ENCODE measurements at regions not wholly inside any gene's neighbourhood (a gene's known extent, or its start where the extent isn't known, plus 50 kb on each side); places are given as distances from the start of the nearest gene placed in this dataset.

GRCh38 chr10:78765726-78766335 lies 302.9 kb upstream of the ZMIZ1 start:
- ATAC-seq (no peak), DNase-seq (no peak)
- intact Hi-C loops (cut with micrococcal nuclease), result no loop called here
- H3K9me3 ChIP-seq (ENCODE audit: low read length), result no peaks in the 10 kb centered on the region
- H3K36me3 ChIP-seq (ENCODE audit: low read depth, low read length), result no peaks in the 10 kb centered on the region
- H3K79me2 ChIP-seq (ENCODE audit: low read length), result no peaks in the 10 kb centered on the region
- POLR2A ChIA-PET (ENCODE audit: unreplicated experiment), result no interaction called here
- CTCF ChIA-PET, result interaction anchor here (1.0 kb wide), 1 partner anchor 208 kb away, joined by 10 read pairs; no protein-coding TSS in a partner anchor
- no peak overlapping the region for H3K4me3 ChIP-seq (ENCODE audit: low read length)
- TF ChIP-seq EZH2phosphoT487 (IDR thresholded peaks at IDR 0.05; ENCODE audit: borderline replicate concordance, low read length) (no peak), CTCF (conservative IDR thresholded peaks at IDR 0.05; ENCODE audit: low read depth, low read length) (no peak), EZH2 (IDR thresholded peaks at IDR 0.05; ENCODE audit: low read length, unreplicated experiment) (no peak)
- H3K4me2 ChIP-seq (ENCODE audit: low read length), result no peak overlapping the region
- no peak overlapping the region for H3K9ac ChIP-seq (ENCODE audit: low read length)
- no peaks in the 10 kb centered on the region for H3K4me1 ChIP-seq (ENCODE audit: insufficient read depth, low read length)
- no peaks in the 10 kb centered on the region for H3F3A ChIP-seq (ENCODE audit: low read length, unreplicated experiment)
- no TSS peak for BruUV-seq (replicated peaks)
- no peaks in the 10 kb centered on the region for H3K9me2 ChIP-seq (replicated peaks; ENCODE audit: low read length)
- H4K20me1 ChIP-seq (ENCODE audit: low read length), result no peaks in the 10 kb centered on the region
- H3K27ac ChIP-seq (ENCODE audit: low read length), result no peak overlapping the region
- no peak overlapping the region for H2AFZ ChIP-seq (ENCODE audit: low read length)
- no peaks in the 10 kb centered on the region for H3K27me3 ChIP-seq (ENCODE audit: low read length)

- TF ChIP-seq EZH2phosphoT487 (IDR thresholded peaks at IDR 0.05; ENCODE audit: borderline replicate concordance, low read length) (no peak), EZH2 (IDR thresholded peaks at IDR 0.05; ENCODE audit: low read length, unreplicated experiment) (no peak), CTCF (conservative IDR thresholded peaks at IDR 0.05; ENCODE audit: low read depth, low read length) (no peak)
- CTCF ChIA-PET, result no interaction called here
These were observed 302.2 kb upstream of the ZMIZ1 start for GRCh38 chr10:78766603-78767002.

GRCh38 chr10:78768041-78768835 lies 300.5 kb upstream of the ZMIZ1 start:
- Histone ChIP-seq H3K36me3 (ENCODE audit: low read depth, low read length) (no peaks in the 10 kb centered on the region), H3F3A (ENCODE audit: low read length, unreplicated experiment) (no peaks in the 10 kb centered on the region), H2AFZ (ENCODE audit: low read length) (no peak overlapping the region), H3K9ac (ENCODE audit: low read length) (no peak overlapping the region), H3K9me2 (replicated peaks; ENCODE audit: low read length) (no peaks in the 10 kb centered on the region), H3K4me1 (ENCODE audit: insufficient read depth, low read length) (no peaks in the 10 kb centered on the region), H3K9me3 (ENCODE audit: low read length) (no peaks in the 10 kb centered on the region), H3K79me2 (ENCODE audit: low read length) (no peaks in the 10 kb centered on the region), H3K4me3 (ENCODE audit: low read length) (no peak overlapping the region), H3K27ac (ENCODE audit: low read length) (no peak overlapping the region), H3K4me2 (ENCODE audit: low read length) (no peak overlapping the region), H3K27me3 (ENCODE audit: low read length) (no peaks in the 10 kb centered on the region), H4K20me1 (ENCODE audit: low read length) (no peaks in the 10 kb centered on the region)
- TF ChIP-seq EZH2 (IDR thresholded peaks at IDR 0.05; ENCODE audit: low read length, unreplicated experiment), result no peak
- TF ChIP-seq EZH2phosphoT487 (IDR thresholded peaks at IDR 0.05; ENCODE audit: borderline replicate concordance, low read length), result no peak
- TF ChIP-seq CTCF (conservative IDR thresholded peaks at IDR 0.05; ENCODE audit: low read depth, low read length), result no peak
- DNase-seq (no peak), ATAC-seq (no peak; the same call in 1 of the 2 replicates)
- ChIA-PET CTCF (interaction anchor here (0.7 kb wide), 1 partner anchor 721 kb away, joined by 3 read pairs; no protein-coding TSS in a partner anchor), POLR2A (ENCODE audit: unreplicated experiment) (no interaction called here)
- BruUV-seq (replicated peaks), result no TSS peak
- intact Hi-C loops (cut with micrococcal nuclease), result no loop called here

More at GRCh38 chr10:78766603-78767002, 302.2 kb upstream of the ZMIZ1 start:
- no peak overlapping the region for H3K9ac ChIP-seq (ENCODE audit: low read length)
- H3K27ac ChIP-seq (ENCODE audit: low read length), result no peak overlapping the region
- no TSS peak for BruUV-seq (replicated peaks)
- no peaks in the 10 kb centered on the region for H3K36me3 ChIP-seq (ENCODE audit: low read depth, low read length)
- no peaks in the 10 kb centered on the region for H3K9me2 ChIP-seq (replicated peaks; ENCODE audit: low read length)
- no peak overlapping the region for H2AFZ ChIP-seq (ENCODE audit: low read length)
- ATAC-seq, result no peak
- intact Hi-C loops (cut with micrococcal nuclease), result no loop called here
- H4K20me1 ChIP-seq (ENCODE audit: low read length), result no peaks in the 10 kb centered on the region
- POLR2A ChIA-PET (ENCODE audit: unreplicated experiment), result no interaction called here
- no peak overlapping the region for H3K4me3 ChIP-seq (ENCODE audit: low read length)
- no peaks in the 10 kb centered on the region for H3K9me3 ChIP-seq (ENCODE audit: low read length)
- H3K4me2 ChIP-seq (ENCODE audit: low read length), result no peak overlapping the region
- no peak for DNase-seq
- H3K4me1 ChIP-seq (ENCODE audit: insufficient read depth, low read length), result no peaks in the 10 kb centered on the region
- no peaks in the 10 kb centered on the region for H3F3A ChIP-seq (ENCODE audit: low read length, unreplicated experiment)
- no peaks in the 10 kb centered on the region for H3K27me3 ChIP-seq (ENCODE audit: low read length)
- no peaks in the 10 kb centered on the region for H3K79me2 ChIP-seq (ENCODE audit: low read length)

Measured in PC-3 (cell line).